PC-9 (cell line): ENCODE measurements at regions not wholly inside any gene's neighbourhood (a gene's known extent, or its start where the extent isn't known, plus 50 kb on each side); places are given as distances from the start of the nearest gene placed in this dataset.

Experiments used
- BruUV-seq: library from RNA; stranded (reverse); fragments of 400-500 nt; replicated peaks from 2 replicates; lab custom pipeline; 2021; lab: Mats Ljungman, UMichigan
- CTCF ChIA-PET: fragments of 300-600 bp; sonication (Branson Sonifier 250); formaldehyde crosslinking; loops from one replicate; lab custom pipeline; 2022; ENCODE audit warnings: antibody characterized with exemption; lab: Charles Lee
- POLR2A ChIA-PET: fragments of 300-600 bp; sonication (Branson Sonifier 250); formaldehyde crosslinking; loops from one replicate; lab custom pipeline; 2022; ENCODE audit warnings: antibody characterized with exemption; ENCODE audit not compliant: unreplicated experiment; lab: Charles Lee
- DNase-seq, 2 experiments: peaks; one replicate each; pipeline versions ENCODE4 v3.0.0 to v3.0.0-alpha.2; 2015 to 2022; ENCODE audit warnings: mixed read lengths in 1 of 2
- H2AFZ ChIP-seq: fragments of 200-600 bp; sonication (generic); 2 replicates; pipeline ENCODE4 v1.8.1; 2017; ENCODE audit warnings: antibody characterized with exemption
- H3F3A ChIP-seq: fragments of 200-600 bp; sonication (generic); 2 replicates; pipeline ENCODE4 v1.8.1; 2017; ENCODE audit warnings: antibody characterized with exemption, mild to moderate bottlenecking, low read depth; ENCODE audit not compliant: insufficient read depth
- H3K27ac ChIP-seq: fragments of 200-600 bp; sonication (generic); 2 replicates; pipeline ENCODE4 v1.6.1; 2016; ENCODE audit warnings: mixed run types
- H3K27me3 ChIP-seq: fragments of 200-600 bp; sonication (generic); 2 replicates; pipeline ENCODE4 v1.6.1; 2016; ENCODE audit warnings: low read depth, mixed run types; ENCODE audit not compliant: insufficient read depth
- H3K36me3 ChIP-seq: fragments of 200-600 bp; sonication (generic); 2 replicates; pipeline ENCODE4 v1.6.1; 2016; ENCODE audit warnings: low read depth, mixed run types
- H3K4me1 ChIP-seq: fragments of 200-600 bp; sonication (generic); replicated peaks from 2 replicates; pipeline ENCODE4 v1.6.1; 2016; ENCODE audit warnings: mixed run types; ENCODE audit not compliant: insufficient read depth
- H3K4me2 ChIP-seq: fragments of 200-600 bp; sonication (generic); 2 replicates; pipeline ENCODE4 v1.6.1; 2017; ENCODE audit warnings: mixed run types
- H3K4me3 ChIP-seq: fragments of 200-600 bp; sonication (generic); 2 replicates; pipeline ENCODE4 v1.6.1; 2016; ENCODE audit warnings: mixed run types
- H3K79me2 ChIP-seq: fragments of 200-600 bp; sonication (generic); 2 replicates; pipeline ENCODE4 v1.6.1; 2017; ENCODE audit warnings: low read depth, mixed run types
- H3K9me2 ChIP-seq: fragments of 200-600 bp; sonication (generic); 2 replicates; pipeline ENCODE4 v1.8.1; 2017; ENCODE audit warnings: mild to moderate bottlenecking; ENCODE audit not compliant: insufficient read depth
- H3K9me3 ChIP-seq: fragments of 200-600 bp; sonication (generic); 2 replicates; pipeline ENCODE4 v1.8.1; 2016; ENCODE audit warnings: low read depth; ENCODE audit not compliant: insufficient read depth
- H4K20me1 ChIP-seq: fragments of 200-600 bp; sonication (generic); 2 replicates; pipeline ENCODE4 v1.8.1; 2017; ENCODE audit not compliant: insufficient read depth
- EZH2 ChIP-seq: fragments of 200-600 bp; sonication (generic); IDR thresholded peaks from 2 replicates; pipeline ENCODE4 v1.8.0; 2017; ENCODE audit warnings: antibody characterized with exemption, low read depth
- intact Hi-C: fragments of 100-400 bp; cut with micrococcal nuclease; formaldehyde crosslinking; loops from one replicate; pipeline ENCODE4 v1.10.0; 2022; ENCODE audit not compliant: unreplicated experiment
- TF ChIP-seq, protein P1 (sequence below): fragments of 200-600 bp; sonication (generic); conservative IDR thresholded peaks from 2 replicates; pipeline ENCODE4 v1.6.1; 2017; ENCODE audit warnings: mixed run types, antibody characterized with exemption, mild to moderate bottlenecking, moderate library complexity

GRCh38 chr10:29839826-29840515 is 205.2 kb upstream of the SVIL start:
- TF ChIP-seq, protein P1, sequence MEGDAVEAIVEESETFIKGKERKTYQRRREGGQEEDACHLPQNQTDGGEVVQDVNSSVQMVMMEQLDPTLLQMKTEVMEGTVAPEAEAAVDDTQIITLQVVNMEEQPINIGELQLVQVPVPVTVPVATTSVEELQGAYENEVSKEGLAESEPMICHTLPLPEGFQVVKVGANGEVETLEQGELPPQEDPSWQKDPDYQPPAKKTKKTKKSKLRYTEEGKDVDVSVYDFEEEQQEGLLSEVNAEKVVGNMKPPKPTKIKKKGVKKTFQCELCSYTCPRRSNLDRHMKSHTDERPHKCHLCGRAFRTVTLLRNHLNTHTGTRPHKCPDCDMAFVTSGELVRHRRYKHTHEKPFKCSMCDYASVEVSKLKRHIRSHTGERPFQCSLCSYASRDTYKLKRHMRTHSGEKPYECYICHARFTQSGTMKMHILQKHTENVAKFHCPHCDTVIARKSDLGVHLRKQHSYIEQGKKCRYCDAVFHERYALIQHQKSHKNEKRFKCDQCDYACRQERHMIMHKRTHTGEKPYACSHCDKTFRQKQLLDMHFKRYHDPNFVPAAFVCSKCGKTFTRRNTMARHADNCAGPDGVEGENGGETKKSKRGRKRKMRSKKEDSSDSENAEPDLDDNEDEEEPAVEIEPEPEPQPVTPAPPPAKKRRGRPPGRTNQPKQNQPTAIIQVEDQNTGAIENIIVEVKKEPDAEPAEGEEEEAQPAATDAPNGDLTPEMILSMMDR, result no peak
- no peak for TF ChIP-seq EZH2
- CTCF ChIA-PET, result interaction anchor here (0.5 kb wide), 1 partner anchor 20 kb away, joined by 4 read pairs; no protein-coding TSS in a partner anchor
- Histone ChIP-seq H3K27ac (no peak overlapping the region), H3K4me1 (no peaks in the 10 kb centered on the region), H3K36me3 (no peaks in the 10 kb centered on the region), H3K9me3 (no peaks in the 10 kb centered on the region), H4K20me1 (no peaks in the 10 kb centered on the region), H3K9me2 (no peaks in the 10 kb centered on the region), H3K4me3 (no peak overlapping the region), H3K4me2 (no peak overlapping the region), H3K27me3 (no peaks in the 10 kb centered on the region), H2AFZ (no peak overlapping the region), H3F3A (no peaks in the 10 kb centered on the region), H3K79me2 (no peaks in the 10 kb centered on the region)
- POLR2A ChIA-PET, result interaction anchor here (0.5 kb wide), 1 partner anchor 35 kb away, joined by 3 read pairs; no protein-coding TSS in a partner anchor
- BruUV-seq, result no TSS peak
- DNase-seq, result no peak
- intact Hi-C loops, result no loop called here

DNA sequence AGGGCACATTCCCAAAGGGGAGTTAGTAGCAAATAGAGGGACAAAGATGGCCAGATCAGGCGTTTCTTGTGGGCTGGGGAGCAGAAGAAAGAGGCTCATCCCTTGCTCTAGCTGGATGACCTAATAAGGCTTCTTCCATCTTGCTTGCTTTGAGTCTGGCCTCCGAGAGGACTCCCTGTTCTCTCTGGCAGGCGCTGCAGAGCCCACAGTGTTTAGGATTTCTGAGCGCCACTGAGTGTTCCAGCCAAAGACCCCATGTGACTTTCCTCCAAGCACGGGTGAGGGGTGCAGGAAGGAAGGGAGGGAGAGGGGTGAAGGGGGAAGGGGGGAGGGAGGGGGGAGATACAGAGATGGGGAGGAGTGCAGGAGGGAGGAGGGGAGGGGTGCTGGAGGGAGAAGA is 203.8 kb upstream of the SVIL start:
- no peaks in the 10 kb centered on the region for H3K36me3 ChIP-seq
- H3K4me1 ChIP-seq, result no peaks in the 10 kb centered on the region
- no TSS peak for BruUV-seq
- CTCF ChIA-PET, result no interaction called here
- no peaks in the 10 kb centered on the region for H3K27me3 ChIP-seq
- H3F3A ChIP-seq, result no peaks in the 10 kb centered on the region
- H3K4me2 ChIP-seq, result no peak overlapping the region
- intact Hi-C loops, result no loop called here
- H4K20me1 ChIP-seq, result no peaks in the 10 kb centered on the region
- H3K9me3 ChIP-seq, result no peaks in the 10 kb centered on the region
- H3K79me2 ChIP-seq, result no peaks in the 10 kb centered on the region
- H3K27ac ChIP-seq, result no peak overlapping the region
- no peak overlapping the region for H3K4me3 ChIP-seq
- POLR2A ChIA-PET, result interaction anchor here (0.6 kb wide), 1 partner anchor 21 kb away, joined by 7 read pairs; no protein-coding TSS in a partner anchor
- TF ChIP-seq, protein P1, result no peak
- TF ChIP-seq EZH2, result no peak
- DNase-seq, result no peak
- H2AFZ ChIP-seq, result no peak overlapping the region
- H3K9me2 ChIP-seq, result no peaks in the 10 kb centered on the region

- Histone ChIP-seq H3K79me2 (no peaks in the 10 kb centered on the region), H2AFZ (no peak overlapping the region), H3K4me2 (no peak overlapping the region), H3K9me3 (no peaks in the 10 kb centered on the region), H3K4me1 (no peaks in the 10 kb centered on the region), H3K27me3 (no peaks in the 10 kb centered on the region), H3F3A (no peaks in the 10 kb centered on the region), H4K20me1 (no peaks in the 10 kb centered on the region), H3K27ac (no peak overlapping the region), H3K9me2 (no peaks in the 10 kb centered on the region), H3K36me3 (no peaks in the 10 kb centered on the region), H3K4me3 (no peak overlapping the region)
- ChIA-PET POLR2A (no interaction called here), CTCF (no interaction called here)
- no peak for TF ChIP-seq EZH2
- TF ChIP-seq, protein P1, result no peak
- intact Hi-C loops, result no loop called here
- DNase-seq, result no peak
- BruUV-seq, result no TSS peak
Measured at GRCh38 chr10:29837586-29837985, 202.8 kb upstream of the SVIL start.
